ENCODE measurements at regions not wholly inside any gene's neighbourhood (a gene's known extent, or its start where the extent isn't known, plus 50 kb on each side); places are given as distances from the start of the nearest gene placed in this dataset.
"Not testable (repeated sequence)": the region's sequence is repeated elsewhere in the genome, so short reads cannot be mapped to it uniquely, and the experiment has no call there.

DNA sequence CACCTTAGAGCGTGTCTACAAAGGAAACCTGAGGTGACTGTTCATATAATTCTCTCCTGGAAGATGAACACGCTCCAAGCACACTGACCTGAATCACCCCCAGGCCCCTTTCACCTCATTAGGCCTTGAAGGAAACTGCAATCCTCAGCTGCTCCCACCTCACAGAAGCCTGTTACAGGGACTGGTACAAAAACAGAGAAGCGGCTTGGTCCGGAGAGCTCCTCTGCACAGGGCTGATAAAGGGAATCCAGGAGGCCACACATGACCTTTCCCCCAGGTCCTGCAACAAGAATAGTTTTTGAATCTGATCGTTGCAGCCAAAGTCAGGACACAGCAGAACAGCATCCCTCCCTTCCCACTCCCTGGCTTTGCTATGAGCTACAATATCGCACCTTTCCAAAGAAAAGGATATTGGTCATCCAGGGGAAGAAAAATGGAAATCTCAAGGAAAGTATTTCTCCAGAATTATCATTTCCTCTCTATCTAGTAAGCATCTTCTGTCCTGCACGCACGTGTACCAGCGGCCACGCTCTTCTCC lies 666.7 kb downstream of the UQCRFS1 start:
- intact Hi-C loops (cut with micrococcal nuclease) = no loop called here
- no TSS peak for BruUV-seq (replicated peaks)
- ChIA-PET CTCF (no interaction called here), POLR2A (no interaction called here)
- no peak overlapping the region for H2AFZ ChIP-seq (ENCODE audit: low read depth, low read length)
- no peak overlapping the region for H3K27ac ChIP-seq (ENCODE audit: insufficient read depth, low read depth, low read length)
- no peak overlapping the region for H3K4me2 ChIP-seq (ENCODE audit: insufficient read depth, low read length)
- H3K79me2 ChIP-seq (ENCODE audit: control insufficient read depth, insufficient read depth, low read length) = no peaks in the 10 kb centered on the region
- no peak for TF ChIP-seq MYC (IDR thresholded peaks at IDR 0.05; ENCODE audit: low read depth, low read length)
- no peak for TF ChIP-seq JUN (IDR thresholded peaks at IDR 0.05; ENCODE audit: borderline replicate concordance, insufficient read depth, insufficient read length, low read depth)
- no peak for TF ChIP-seq GATA2 (IDR thresholded peaks at IDR 0.05; ENCODE audit: insufficient read depth, insufficient read length, low read depth, low read length)
- no peak for TF ChIP-seq POLR2AphosphoS5 (IDR thresholded peaks at IDR 0.05; ENCODE audit: insufficient read depth, low read depth, low read length)
- TF ChIP-seq POLR2A (IDR thresholded peaks at IDR 0.05; ENCODE audit: low read depth, low read length) = no peak
- no peak for TF ChIP-seq EZH2 (IDR thresholded peaks at IDR 0.05; ENCODE audit: borderline replicate concordance, low read depth, low read length, severe bottlenecking)
- TF ChIP-seq, protein P1, sequence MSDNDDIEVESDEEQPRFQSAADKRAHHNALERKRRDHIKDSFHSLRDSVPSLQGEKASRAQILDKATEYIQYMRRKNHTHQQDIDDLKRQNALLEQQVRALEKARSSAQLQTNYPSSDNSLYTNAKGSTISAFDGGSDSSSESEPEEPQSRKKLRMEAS (IDR thresholded peaks at IDR 0.05; ENCODE audit: insufficient read depth, insufficient read length) = no peak
- no peak for TF ChIP-seq FOS (IDR thresholded peaks at IDR 0.05; ENCODE audit: borderline replicate concordance, insufficient read depth, low read length)
- TF ChIP-seq, protein P2, sequence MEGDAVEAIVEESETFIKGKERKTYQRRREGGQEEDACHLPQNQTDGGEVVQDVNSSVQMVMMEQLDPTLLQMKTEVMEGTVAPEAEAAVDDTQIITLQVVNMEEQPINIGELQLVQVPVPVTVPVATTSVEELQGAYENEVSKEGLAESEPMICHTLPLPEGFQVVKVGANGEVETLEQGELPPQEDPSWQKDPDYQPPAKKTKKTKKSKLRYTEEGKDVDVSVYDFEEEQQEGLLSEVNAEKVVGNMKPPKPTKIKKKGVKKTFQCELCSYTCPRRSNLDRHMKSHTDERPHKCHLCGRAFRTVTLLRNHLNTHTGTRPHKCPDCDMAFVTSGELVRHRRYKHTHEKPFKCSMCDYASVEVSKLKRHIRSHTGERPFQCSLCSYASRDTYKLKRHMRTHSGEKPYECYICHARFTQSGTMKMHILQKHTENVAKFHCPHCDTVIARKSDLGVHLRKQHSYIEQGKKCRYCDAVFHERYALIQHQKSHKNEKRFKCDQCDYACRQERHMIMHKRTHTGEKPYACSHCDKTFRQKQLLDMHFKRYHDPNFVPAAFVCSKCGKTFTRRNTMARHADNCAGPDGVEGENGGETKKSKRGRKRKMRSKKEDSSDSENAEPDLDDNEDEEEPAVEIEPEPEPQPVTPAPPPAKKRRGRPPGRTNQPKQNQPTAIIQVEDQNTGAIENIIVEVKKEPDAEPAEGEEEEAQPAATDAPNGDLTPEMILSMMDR (IDR thresholded peaks at IDR 0.05; ENCODE audit: extremely low read depth in 1 of 2, insufficient read depth in 1 of 2, low read depth in 1 of 2, low read length in 2 of 2) = no peak
- H4K20me1 ChIP-seq (replicated peaks; ENCODE audit: control insufficient read depth, extremely low read depth, insufficient read depth, low read length) = no peaks in the 10 kb centered on the region
- H3K4me1 ChIP-seq (ENCODE audit: control insufficient read depth, extremely low read depth, insufficient read depth, low read length) = no peaks in the 10 kb centered on the region
- no peak overlapping the region for H3K4me3 ChIP-seq (replicated peaks in 1 of 3; ENCODE audit: insufficient read depth in 1 of 3, low read depth in 1 of 3, low read length in 3 of 3)
- H3K9me3 ChIP-seq (replicated peaks; ENCODE audit: control insufficient read depth, insufficient read depth, low read length) = peaks cover 2% of the 10 kb centered on the region
- H3K9ac ChIP-seq (replicated peaks; ENCODE audit: extremely low read depth, insufficient read depth, low read length) = no peak overlapping the region
- FAIRE-seq (no peak), DNase-seq (ENCODE audit: low read depth, low spot score) (no peak)
- no peaks in the 10 kb centered on the region for H3K36me3 ChIP-seq (ENCODE audit: control insufficient read depth in 2 of 2, extremely low read depth in 1 of 2, insufficient read depth in 2 of 2, low read length in 2 of 2)
- dilution Hi-C loops (cut with MboI; ENCODE audit: extremely low pct_ligation_motif_present, low sequenced_read_pairs) = no loop called here
- no peaks in the 10 kb centered on the region for H3K27me3 ChIP-seq (ENCODE audit: control insufficient read depth in 2 of 2, insufficient read depth in 2 of 2, low read length in 2 of 2)
- no peaks in the 10 kb centered on the region for H3K9me1 ChIP-seq (replicated peaks; ENCODE audit: control insufficient read depth, extremely low read depth, insufficient read depth, low read length)

DNA sequence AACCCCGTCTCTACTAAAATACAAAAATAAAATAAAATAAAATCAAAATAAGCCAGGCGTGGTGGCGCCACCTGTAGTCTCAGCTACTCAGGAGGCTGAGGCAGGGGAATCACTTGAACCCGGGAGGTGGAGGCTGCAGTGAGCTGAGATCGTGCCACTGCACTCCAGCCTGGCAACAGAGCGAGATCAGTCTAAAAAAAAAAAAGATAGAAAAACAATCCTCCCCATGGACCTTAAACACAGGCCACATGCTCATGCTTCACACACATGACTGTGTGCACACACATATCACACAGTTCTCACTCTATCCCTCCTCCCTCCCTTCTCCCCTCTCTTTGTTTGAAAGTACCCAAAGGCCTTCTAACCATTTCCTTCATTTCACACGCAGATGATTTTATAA lies 667.6 kb downstream of the UQCRFS1 start:
- H3K27ac ChIP-seq (ENCODE audit: insufficient read depth, low read depth, low read length); H3K79me2 ChIP-seq (ENCODE audit: control insufficient read depth, insufficient read depth, low read length); H3K4me1 ChIP-seq (ENCODE audit: control insufficient read depth, extremely low read depth, insufficient read depth, low read length); H3K4me3 ChIP-seq (replicated peaks in 1 of 3; ENCODE audit: insufficient read depth in 1 of 3, low read depth in 1 of 3, low read length in 3 of 3); CTCF ChIA-PET; H3K36me3 ChIP-seq (ENCODE audit: control insufficient read depth in 2 of 2, extremely low read depth in 1 of 2, insufficient read depth in 2 of 2, low read length in 2 of 2); POLR2A ChIA-PET; FAIRE-seq; H4K20me1 ChIP-seq (replicated peaks; ENCODE audit: control insufficient read depth, extremely low read depth, insufficient read depth, low read length); H3K9ac ChIP-seq (replicated peaks; ENCODE audit: extremely low read depth, insufficient read depth, low read length); H3K4me2 ChIP-seq (ENCODE audit: insufficient read depth, low read length); H3K9me3 ChIP-seq (replicated peaks; ENCODE audit: control insufficient read depth, insufficient read depth, low read length); BruUV-seq (replicated peaks); dilution Hi-C loops (cut with MboI; ENCODE audit: extremely low pct_ligation_motif_present, low sequenced_read_pairs); H3K27me3 ChIP-seq (ENCODE audit: control insufficient read depth in 2 of 2, insufficient read depth in 2 of 2, low read length in 2 of 2); DNase-seq (ENCODE audit: low read depth, low spot score); H2AFZ ChIP-seq (ENCODE audit: low read depth, low read length); H3K9me1 ChIP-seq (replicated peaks; ENCODE audit: control insufficient read depth, extremely low read depth, insufficient read depth, low read length); intact Hi-C loops (cut with micrococcal nuclease): not testable (repeated sequence)

Measured in endothelial cell of umbilical vein (primary cell).